HG03460 (cell line): ENCODE measurements at regions not wholly inside any gene's neighbourhood (a gene's known extent, or its start where the extent isn't known, plus 50 kb on each side); places are given as distances from the start of the nearest gene placed in this dataset.

Source experiments
- ATAC-seq: cut with Tn5 transposase; IDR thresholded peaks from one replicate; pipeline ENCODE4 v1.9.1; 2021; ENCODE audit not compliant: unreplicated experiment

DNA sequence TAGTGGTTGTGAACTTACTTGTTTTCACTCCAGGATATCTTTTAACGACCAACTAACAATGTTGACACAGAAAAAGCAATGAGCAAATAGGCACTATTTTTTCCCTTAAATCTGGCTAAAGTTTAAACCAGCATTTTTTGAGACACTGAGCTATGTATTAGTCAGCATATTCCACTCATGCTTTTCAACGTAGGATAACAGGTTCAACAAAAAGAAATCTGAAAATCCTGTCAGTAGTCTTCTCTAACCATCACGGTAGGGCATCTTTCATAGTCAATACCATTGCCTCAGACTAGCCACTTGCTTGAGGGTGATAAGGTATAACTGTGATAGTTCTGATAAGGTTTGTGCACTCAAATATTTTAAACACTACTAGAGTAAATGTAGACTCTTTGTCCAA, 1177.3 kb upstream of the NUDT12 start:
- ATAC-seq: no peak

DNA sequence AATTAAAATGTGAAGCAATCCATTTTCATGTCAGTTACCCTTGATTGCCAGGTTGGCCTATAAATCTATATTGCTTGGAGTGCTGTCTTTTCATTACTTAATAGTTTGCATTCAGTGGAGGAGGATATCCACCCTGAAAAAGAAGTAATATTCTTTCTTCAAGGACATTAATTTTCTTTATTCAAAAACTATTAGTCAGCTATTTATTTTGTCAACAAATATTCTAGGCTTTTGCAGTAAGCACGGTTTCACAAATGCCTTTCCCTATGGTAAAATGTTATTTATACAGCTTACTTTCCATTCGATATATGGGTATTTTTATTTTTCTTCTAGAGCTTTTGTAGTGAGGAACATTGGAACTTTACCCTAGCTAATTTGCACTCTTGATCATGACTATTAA, 1176.9 kb upstream of the NUDT12 start:
- ATAC-seq: no peak

- no peak for ATAC-seq
These were observed 1173.5 kb upstream of the NUDT12 start for GRCh38 chr5:104736073-104736472.

DNA sequence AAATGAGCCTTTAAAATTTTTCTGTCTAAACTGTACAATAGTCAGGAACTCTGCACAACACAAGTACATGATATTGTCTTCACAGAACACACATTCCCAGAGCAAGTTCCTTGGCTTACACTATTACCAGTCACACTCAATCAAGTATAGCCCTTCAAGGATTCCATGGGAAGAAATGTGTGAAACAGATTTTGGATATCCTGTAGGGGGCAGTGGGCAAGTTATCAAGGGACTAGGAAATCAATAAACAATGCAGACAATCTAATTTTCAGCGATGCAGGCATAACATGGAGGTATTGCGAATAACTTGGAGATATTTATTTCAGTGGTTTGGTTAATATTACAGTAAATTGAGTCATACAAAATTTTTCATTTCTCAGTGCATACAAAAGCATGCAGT, 1171.5 kb upstream of the NUDT12 start:
- ATAC-seq: no peak

- ATAC-seq: no peak
These were observed 1170.6 kb upstream of the NUDT12 start for GRCh38 chr5:104733063-104733669.

- no peak for ATAC-seq
These were observed 1168.7 kb upstream of the NUDT12 start for GRCh38 chr5:104731331-104731730.

- ATAC-seq: no peak
These were observed 1145.4 kb upstream of the NUDT12 start for GRCh38 chr5:104708027-104708426.

DNA sequence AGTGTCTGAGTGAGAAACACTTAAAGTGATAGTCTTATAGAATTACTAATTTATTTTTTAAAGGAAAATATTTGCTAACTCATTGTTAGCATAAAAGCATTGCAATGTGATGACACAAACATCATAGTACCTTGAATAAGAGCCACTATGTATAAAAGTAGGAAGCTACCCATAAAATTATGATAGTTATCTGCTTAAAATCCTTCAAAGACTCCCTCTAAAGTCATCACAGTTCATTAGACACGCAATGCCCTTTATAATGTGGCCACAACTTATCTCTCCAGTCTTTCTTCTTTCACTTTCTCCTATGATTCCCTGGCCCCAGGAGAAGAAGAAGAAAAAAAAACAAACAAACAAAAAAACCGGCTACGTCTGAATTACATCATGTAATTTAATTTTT, 1144.0 kb upstream of the NUDT12 start:
- no peak for ATAC-seq

DNA sequence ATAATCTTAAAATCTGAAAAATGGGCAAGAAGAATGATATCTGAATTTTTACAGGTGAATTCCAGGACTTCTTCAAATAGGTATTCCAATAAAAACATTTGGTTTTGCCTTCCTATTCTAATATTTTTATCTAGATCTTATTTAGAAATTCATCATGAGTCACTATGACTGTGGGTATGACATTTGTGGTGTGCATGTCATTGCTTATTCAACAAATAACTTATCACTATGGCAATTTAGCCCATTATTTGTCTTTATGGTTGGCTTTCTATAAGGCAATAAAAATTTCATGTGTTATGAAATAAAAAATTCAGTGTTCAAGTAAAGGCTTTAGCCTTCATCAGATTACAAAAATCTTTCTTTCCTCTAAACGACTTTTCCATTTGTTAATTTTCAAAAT, 1139.6 kb upstream of the NUDT12 start:
- no peak for ATAC-seq

- ATAC-seq: no peak
These were observed 1136.8 kb upstream of the NUDT12 start for GRCh38 chr5:104699438-104699837.

GRCh38 chr5:104661256-104661655, 1098.7 kb upstream of the NUDT12 start:
- no peak for ATAC-seq

DNA sequence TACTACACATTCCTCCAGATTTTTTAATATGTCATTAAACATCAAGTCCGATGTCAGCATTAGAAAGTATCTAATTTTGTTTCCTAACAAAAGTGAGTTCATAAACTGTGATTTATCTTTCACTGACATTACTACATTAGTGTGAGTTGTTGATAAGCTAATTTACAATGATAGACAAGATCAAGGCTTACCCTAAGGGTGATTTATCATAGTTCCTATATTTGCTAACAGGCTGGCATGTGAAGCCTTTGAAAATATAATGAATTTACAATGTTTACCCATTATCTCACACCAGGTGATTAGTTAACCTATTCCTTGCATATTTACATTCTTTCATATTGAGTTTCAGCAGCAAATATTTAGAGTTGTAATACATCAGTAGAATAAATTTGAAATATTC, 1096.9 kb upstream of the NUDT12 start:
- no peak for ATAC-seq

DNA sequence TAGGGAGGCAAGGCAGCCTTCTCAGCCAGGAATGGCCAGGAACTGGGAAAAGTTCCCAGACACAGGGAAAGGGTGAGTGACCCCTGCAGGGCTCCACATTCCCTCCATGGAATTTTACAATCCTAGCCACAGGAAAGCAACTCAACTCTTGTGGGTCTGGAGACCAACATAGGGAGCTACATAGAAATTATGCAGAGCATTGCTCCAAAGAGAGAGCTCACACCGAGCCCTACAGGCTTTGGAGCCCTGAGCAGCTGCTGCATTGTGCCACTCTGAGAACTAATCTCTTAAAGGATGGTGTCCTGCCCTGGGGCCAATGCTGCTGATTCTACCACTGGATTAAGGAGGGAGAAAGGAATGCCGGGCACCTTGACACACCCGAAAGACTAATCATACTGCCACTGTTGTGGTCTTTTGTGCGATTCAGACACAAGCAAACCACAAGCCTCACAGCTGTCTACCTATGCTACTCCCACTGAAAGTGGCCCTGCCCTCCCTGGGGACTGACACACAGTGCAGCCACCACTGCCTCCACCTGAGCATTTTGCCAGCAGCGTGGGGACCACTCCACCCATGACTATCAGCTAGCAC, 1089.8 kb upstream of the NUDT12 start:
- no peak for ATAC-seq

- ATAC-seq: no peak
These were observed 1087.9 kb upstream of the NUDT12 start for GRCh38 chr5:104650313-104651055.

- ATAC-seq: no peak
These were observed 1083.8 kb upstream of the NUDT12 start for GRCh38 chr5:104646416-104646815.

GRCh38 chr5:104643320-104643719, 1080.7 kb upstream of the NUDT12 start:
- no peak for ATAC-seq

- no peak for ATAC-seq
These were observed 1072.6 kb upstream of the NUDT12 start for GRCh38 chr5:104635227-104635626.

GRCh38 chr5:104628911-104629310, 1066.3 kb upstream of the NUDT12 start:
- no peak for ATAC-seq

- no peak for ATAC-seq
These were observed 1063.5 kb upstream of the NUDT12 start for GRCh38 chr5:104626122-104626521.

DNA sequence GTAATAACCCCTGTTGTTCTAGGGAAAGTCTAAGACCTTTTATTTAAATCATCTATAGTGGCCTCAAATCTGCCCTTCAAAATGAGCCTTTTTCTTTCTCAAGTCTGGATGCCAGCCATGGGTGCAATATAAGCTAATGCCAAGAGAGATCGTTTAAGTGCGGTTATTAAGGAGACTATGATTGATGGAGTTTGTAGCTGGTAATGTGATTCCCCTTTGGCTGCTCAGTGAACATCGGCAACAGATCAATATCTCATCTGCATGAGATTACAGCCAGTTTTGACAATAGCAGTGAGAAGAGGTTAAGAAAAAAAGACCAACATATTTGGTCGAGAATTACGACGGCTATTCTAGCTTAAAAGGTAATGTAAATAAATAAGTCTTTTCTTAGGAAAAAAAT, 1049.4 kb upstream of the NUDT12 start:
- ATAC-seq: no peak

- ATAC-seq: no peak
These were observed 1048.7 kb upstream of the NUDT12 start for GRCh38 chr5:104611135-104611767.

DNA sequence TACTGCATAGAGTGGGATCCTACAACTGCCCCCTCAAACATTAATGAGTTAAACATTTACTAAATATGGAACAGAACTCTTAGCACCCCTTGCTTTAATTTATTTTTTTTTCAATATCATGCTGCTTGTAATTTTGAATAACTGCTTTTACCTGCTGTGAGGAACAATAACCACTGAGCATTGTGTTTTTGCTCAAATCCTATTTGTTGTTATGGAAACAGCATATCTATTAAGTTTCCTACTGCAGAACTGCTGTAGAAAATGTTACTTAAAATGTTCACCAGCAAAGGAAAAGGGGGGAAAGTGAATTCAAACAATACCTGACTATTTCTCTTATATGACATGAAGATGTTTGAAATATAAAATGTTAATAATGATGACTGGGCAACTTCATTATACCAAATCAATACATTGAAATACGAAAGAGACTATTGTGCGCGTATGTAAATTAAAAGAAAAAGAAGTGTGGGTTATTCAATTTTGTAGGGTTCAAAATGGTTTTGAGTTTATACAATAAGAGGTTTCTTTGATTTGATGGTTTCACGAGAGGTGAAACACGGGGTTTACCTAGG, 1043.8 kb upstream of the NUDT12 start:
- no peak for ATAC-seq
